Neural cell (in vitro differentiated cells): ENCODE measurements at regions not wholly inside any gene's neighbourhood (a gene's known extent, or its start where the extent isn't known, plus 50 kb on each side); places are given as distances from the start of the nearest gene placed in this dataset.

Experiments used
- H2AFZ ChIP-seq: fragments of 200-600, 300-800 bp; sonication (generic), shearing (Covaris generic); 2 replicates; pipeline ENCODE4 v1.6.0; 2014; ENCODE audit warnings: low read depth, mild to moderate bottlenecking, antibody characterized with exemption, low read length, moderate library complexity
- H3F3A ChIP-seq: fragments of 200-600 bp; shearing (Covaris generic); 2 replicates; pipeline ENCODE4 v1.6.1; 2016; ENCODE audit warnings: mild to moderate bottlenecking, moderate library complexity, mixed read lengths, antibody characterized with exemption, low read length; ENCODE audit not compliant: insufficient read depth, poor library complexity, severe bottlenecking
- H3K27ac ChIP-seq: fragments of 200-600, 300-800 bp; sonication (generic), shearing (Covaris generic); 2 replicates; pipeline ENCODE4 v1.5.1; 2014; ENCODE audit warnings: mild to moderate bottlenecking, low read length, moderate library complexity
- H3K27me3 ChIP-seq: fragments of 300-800, 200-600 bp; sonication (generic), shearing (Covaris generic); 2 replicates; pipeline ENCODE4 v1.6.0; 2014; ENCODE audit warnings: mild to moderate bottlenecking, low read depth, low read length, moderate library complexity; ENCODE audit not compliant: insufficient read depth
- H3K36me3 ChIP-seq: fragments of 300-800, 200-600 bp; sonication (generic), shearing (Covaris generic); 2 replicates; pipeline ENCODE4 v1.5.1; 2014; ENCODE audit warnings: mild to moderate bottlenecking, antibody characterized with exemption, low read length, moderate library complexity; ENCODE audit not compliant: insufficient read depth
- H3K4me2 ChIP-seq: fragments of 300-800, 200-600 bp; sonication (generic), shearing (Covaris generic); 2 replicates; pipeline ENCODE4 v1.6.0; 2014; ENCODE audit warnings: mild to moderate bottlenecking, low read length
- H3K4me3 ChIP-seq: fragments of 300-800, 200-600 bp; sonication (generic), shearing (Covaris generic); 2 replicates; pipeline ENCODE4 v1.5.1; 2014; ENCODE audit warnings: mild to moderate bottlenecking, low read length, moderate library complexity
- H3K79me2 ChIP-seq: fragments of 200-600 bp; shearing (Covaris generic); replicated peaks from 2 replicates; pipeline ENCODE4 v1.6.0; 2014; ENCODE audit warnings: mild to moderate bottlenecking, low read length, moderate library complexity; ENCODE audit not compliant: insufficient read depth
- H3K9ac ChIP-seq: fragments of 300-800, 200-600 bp; sonication (generic), shearing (Covaris generic); 2 replicates; pipeline ENCODE4 v1.6.1; 2016; ENCODE audit warnings: mild to moderate bottlenecking, low read length, mixed read lengths
- H3K9me2 ChIP-seq: fragments of 200-600 bp; shearing (Covaris generic); 2 replicates; pipeline ENCODE4 v1.6.1; 2016; ENCODE audit warnings: mild to moderate bottlenecking, low read length, mixed read lengths; ENCODE audit not compliant: insufficient read depth
- H3K9me3 ChIP-seq: fragments of 200-600, 300-800 bp; sonication (generic), shearing (Covaris generic); 2 replicates; pipeline ENCODE4 v1.6.1; 2016; ENCODE audit warnings: mild to moderate bottlenecking, mixed run types, low read length, moderate library complexity, mixed read lengths
- H4K20me1 ChIP-seq: fragments of 200-600 bp; shearing (Covaris generic); 2 replicates; pipeline ENCODE4 v1.6.1; 2016; ENCODE audit warnings: mild to moderate bottlenecking, mixed run types; ENCODE audit not compliant: insufficient read depth
- CTCF ChIP-seq: fragments of 450-650 bp; IDR thresholded peaks from 2 replicates; pipeline ENCODE4 v1.5.1; 2014; ENCODE audit warnings: antibody characterized with exemption, mild to moderate bottlenecking, moderate library complexity; ENCODE audit not compliant: poor library complexity, severe bottlenecking
- EP300 ChIP-seq: fragments of 450-650 bp; conservative IDR thresholded peaks from 2 replicates; pipeline ENCODE4 v1.6.1; 2014; ENCODE audit warnings: antibody characterized with exemption, mild to moderate bottlenecking, moderate library complexity; ENCODE audit not compliant: poor library complexity, severe bottlenecking
- EZH2 ChIP-seq: fragments of 200-600, 300-800 bp; shearing (Covaris generic), sonication (generic); IDR thresholded peaks from 2 replicates; pipeline ENCODE4 v1.6.1; 2014; ENCODE audit warnings: antibody characterized with exemption, low read length, borderline replicate concordance, mild to moderate bottlenecking; ENCODE audit not compliant: insufficient read depth, poor library complexity, severe bottlenecking
- MXI1 ChIP-seq: fragments of 450-650 bp; conservative IDR thresholded peaks from 2 replicates; pipeline ENCODE4 v1.6.1; 2014; ENCODE audit warnings: antibody characterized with exemption, mild to moderate bottlenecking; ENCODE audit not compliant: poor library complexity, severe bottlenecking
- POLR2AphosphoS5 ChIP-seq: IDR thresholded peaks from 2 replicates; pipeline ENCODE4 v1.6.1; 2012
- RAD21 ChIP-seq: fragments of 450-650 bp; conservative IDR thresholded peaks from 2 replicates; pipeline ENCODE4 v1.6.1; 2014; ENCODE audit warnings: antibody characterized with exemption, mild to moderate bottlenecking, moderate library complexity
- REST ChIP-seq: IDR thresholded peaks from 2 replicates; pipeline ENCODE4 v1.6.1; 2012; ENCODE audit warnings: borderline replicate concordance
- SMC3 ChIP-seq: fragments of 450-650 bp; conservative IDR thresholded peaks from 2 replicates; pipeline ENCODE4 v1.6.1; 2014; ENCODE audit warnings: antibody characterized with exemption, mild to moderate bottlenecking, moderate library complexity; ENCODE audit not compliant: poor library complexity
- TAF1 ChIP-seq: IDR thresholded peaks from 2 replicates; pipeline ENCODE4 v1.6.1; 2012; ENCODE audit warnings: low read depth

- H3K9me2 ChIP-seq = no peaks in the 10 kb centered on the region
- no peaks in the 10 kb centered on the region for H3K36me3 ChIP-seq
- no peak for TF ChIP-seq MXI1
- TF ChIP-seq CTCF = no peak
- no peak for TF ChIP-seq RAD21
- TF ChIP-seq SMC3 = no peak
- H3K9me3 ChIP-seq = no peaks in the 10 kb centered on the region
- H3K27me3 ChIP-seq = no peaks in the 10 kb centered on the region
- H3K79me2 ChIP-seq = no peaks in the 10 kb centered on the region
- no peak overlapping the region for H3K9ac ChIP-seq
- no peaks in the 10 kb centered on the region for H3F3A ChIP-seq
- H2AFZ ChIP-seq = no peak overlapping the region
- H4K20me1 ChIP-seq = no peaks in the 10 kb centered on the region
- no peak overlapping the region for H3K27ac ChIP-seq
- H3K4me3 ChIP-seq = no peak overlapping the region
- no peak overlapping the region for H3K4me2 ChIP-seq
Observed at GRCh38 chr2:216300906-216301305, 71.4 kb downstream of the MARCHF4 start.

GRCh38 chr2:216299588-216299987 lies 72.7 kb downstream of the MARCHF4 start:
- Histone ChIP-seq H3K79me2 (no peaks in the 10 kb centered on the region), H4K20me1 (no peaks in the 10 kb centered on the region), H3K4me3 (no peak overlapping the region), H3F3A (no peaks in the 10 kb centered on the region), H3K27ac (no peak overlapping the region), H2AFZ (no peak overlapping the region), H3K9ac (no peak overlapping the region), H3K27me3 (no peaks in the 10 kb centered on the region), H3K36me3 (no peaks in the 10 kb centered on the region), H3K9me3 (no peaks in the 10 kb centered on the region), H3K4me2 (no peak overlapping the region), H3K9me2 (no peaks in the 10 kb centered on the region)
- TF ChIP-seq EZH2 (no peak), MXI1 (no peak), TAF1 (no peak), EP300 (no peak), RAD21 (no peak), SMC3 (no peak)

- Histone ChIP-seq H3K9me2 (no peaks in the 10 kb centered on the region), H3K9me3 (no peaks in the 10 kb centered on the region), H3K27ac (no peak overlapping the region), H3K36me3 (no peaks in the 10 kb centered on the region), H3K4me3 (no peak overlapping the region), H2AFZ (no peak overlapping the region), H3K4me2 (no peak overlapping the region), H3F3A (no peaks in the 10 kb centered on the region), H4K20me1 (no peaks in the 10 kb centered on the region), H3K9ac (no peak overlapping the region), H3K27me3 (no peaks in the 10 kb centered on the region), H3K79me2 (no peaks in the 10 kb centered on the region)
- no peak for TF ChIP-seq EP300
- TF ChIP-seq REST = no peak
- TF ChIP-seq EZH2 = no peak
- TF ChIP-seq POLR2AphosphoS5 = no peak
- TF ChIP-seq SMC3 = no peak
- TF ChIP-seq CTCF = no peak
- no peak for TF ChIP-seq MXI1
- no peak for TF ChIP-seq RAD21
- no peak for TF ChIP-seq TAF1
Observed at GRCh38 chr2:216298719-216299495, 73.4 kb downstream of the MARCHF4 start.
